Testis (tissue), 2 donors: ENCODE measurements at regions not wholly inside any gene's neighbourhood (a gene's known extent, or its start where the extent isn't known, plus 50 kb on each side); places are given as distances from the start of the nearest gene placed in this dataset.

Source experiments
- POLR2A ChIP-seq: fragments of 450-650 bp; IDR thresholded peaks from one replicate; pipeline ENCODE4 v1.6.1; 2017; ENCODE audit warnings: antibody characterized with exemption, mild to moderate bottlenecking, moderate library complexity
- TF ChIP-seq, protein P1 (sequence below), 3 experiments: fragments of 450-650 bp in 2 of 3; fragments of 200-600 bp in 1 of 3; sonication (generic) in 1 of 3; IDR thresholded peaks; one replicate each; pipeline ENCODE4 v1.5.1; 2016 to 2019; ENCODE audit warnings: antibody characterized with exemption in 3 of 3, mild to moderate bottlenecking in 2 of 3, moderate library complexity in 1 of 3

GRCh38 chr11:105507496-105508254 lies 102.2 kb upstream of the GRIA4 start:
- TF ChIP-seq, protein P1, sequence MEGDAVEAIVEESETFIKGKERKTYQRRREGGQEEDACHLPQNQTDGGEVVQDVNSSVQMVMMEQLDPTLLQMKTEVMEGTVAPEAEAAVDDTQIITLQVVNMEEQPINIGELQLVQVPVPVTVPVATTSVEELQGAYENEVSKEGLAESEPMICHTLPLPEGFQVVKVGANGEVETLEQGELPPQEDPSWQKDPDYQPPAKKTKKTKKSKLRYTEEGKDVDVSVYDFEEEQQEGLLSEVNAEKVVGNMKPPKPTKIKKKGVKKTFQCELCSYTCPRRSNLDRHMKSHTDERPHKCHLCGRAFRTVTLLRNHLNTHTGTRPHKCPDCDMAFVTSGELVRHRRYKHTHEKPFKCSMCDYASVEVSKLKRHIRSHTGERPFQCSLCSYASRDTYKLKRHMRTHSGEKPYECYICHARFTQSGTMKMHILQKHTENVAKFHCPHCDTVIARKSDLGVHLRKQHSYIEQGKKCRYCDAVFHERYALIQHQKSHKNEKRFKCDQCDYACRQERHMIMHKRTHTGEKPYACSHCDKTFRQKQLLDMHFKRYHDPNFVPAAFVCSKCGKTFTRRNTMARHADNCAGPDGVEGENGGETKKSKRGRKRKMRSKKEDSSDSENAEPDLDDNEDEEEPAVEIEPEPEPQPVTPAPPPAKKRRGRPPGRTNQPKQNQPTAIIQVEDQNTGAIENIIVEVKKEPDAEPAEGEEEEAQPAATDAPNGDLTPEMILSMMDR (IDR thresholded peaks at IDR 0.05): no peak
- TF ChIP-seq POLR2A: no peak
